ENCODE measurements at regions not wholly inside any gene's neighbourhood (a gene's known extent, or its start where the extent isn't known, plus 50 kb on each side); places are given as distances from the start of the nearest gene placed in this dataset.

- H3K4me3 ChIP-seq (ENCODE audit: control extremely low read depth in 1 of 5, extremely low read depth in 1 of 5, insufficient read depth in 1 of 5, low read depth in 2 of 5, low read length in 4 of 5) = no peak overlapping the region
- no peak overlapping the region for H3K27ac Mint-ChIP-seq
- H3K27ac ChIP-seq (ENCODE audit: low read length in 2 of 2) = no peak overlapping the region
- no peaks in the 10 kb centered on the region for H3K79me2 ChIP-seq (ENCODE audit: control insufficient read depth, insufficient read depth, low read length)
- H3K27me3 Mint-ChIP-seq = no peaks in the 10 kb centered on the region
- no peak overlapping the region for H3K4me3 Mint-ChIP-seq
- TF ChIP-seq CTCF (IDR thresholded peaks at IDR 0.05) (no peak), EZH2 (IDR thresholded peaks at IDR 0.05; ENCODE audit: borderline replicate concordance, insufficient read depth, low read depth, low read length, poor library complexity, severe bottlenecking) (no peak)
- 92% methylated on average over 2 of the region's 3 CpGs for WGBS (ENCODE audit: insufficient coverage)
- ChIA-PET CTCF (interaction anchor here (0.6 kb wide), 1 partner anchor 1978 kb away, joined by 3 read pairs; no protein-coding TSS in a partner anchor), POLR2A (no interaction called here)
- peaks cover under 1% of the 10 kb centered on the region for H3K9me3 Mint-ChIP-seq (ENCODE audit: insufficient read depth)
- no peak overlapping the region for H2AFZ ChIP-seq (ENCODE audit: insufficient read depth, low read depth, low read length, poor library complexity, severe bottlenecking)
- ATAC-seq (ENCODE audit: low read depth) (no peak), DNase-seq (no peak)
- H3K9me3 ChIP-seq (ENCODE audit: control extremely low read depth in 1 of 3, control insufficient read depth in 2 of 3, insufficient read depth in 1 of 3, low read length in 2 of 3) = no peaks in the 10 kb centered on the region
- H3K4me1 Mint-ChIP-seq = no peaks in the 10 kb centered on the region
- no peaks in the 10 kb centered on the region for H4K20me1 ChIP-seq (ENCODE audit: control insufficient read depth, insufficient read depth, low read length, poor library complexity, severe bottlenecking)
- no peaks in the 10 kb centered on the region for H3K36me3 ChIP-seq (replicated peaks in 1 of 2; ENCODE audit: control extremely low read depth in 1 of 2, control insufficient read depth in 1 of 2, extremely low read depth in 1 of 2, insufficient read depth in 2 of 2, low read length in 1 of 2)
- no peak overlapping the region for H3K9ac ChIP-seq (ENCODE audit: low read length)
- H3K4me1 ChIP-seq (ENCODE audit: control insufficient read depth in 2 of 2, insufficient read depth in 2 of 2, low read length in 2 of 2) = no peaks in the 10 kb centered on the region
- intact Hi-C loops (cut with micrococcal nuclease) = no loop called here
- no peaks in the 10 kb centered on the region for H3K27me3 ChIP-seq (replicated peaks in 1 of 4; ENCODE audit: control extremely low read depth in 1 of 4, control insufficient read depth in 3 of 4, insufficient read depth in 4 of 4, low read length in 3 of 4)
- no peak overlapping the region for H3K4me2 ChIP-seq (replicated peaks; ENCODE audit: low read depth, low read length, poor library complexity, severe bottlenecking)
These were observed 227.5 kb downstream of the PRL start for GRCh38 chr6:22069306-22069800.

GRCh38 chr6:22071270-22072041 is 225.4 kb downstream of the PRL start:
- Histone ChIP-seq H3K36me3 (replicated peaks in 1 of 2; ENCODE audit: control extremely low read depth in 1 of 2, control insufficient read depth in 1 of 2, extremely low read depth in 1 of 2, insufficient read depth in 2 of 2, low read length in 1 of 2) (no peaks in the 10 kb centered on the region), H3K9me3 (ENCODE audit: control extremely low read depth in 1 of 3, control insufficient read depth in 2 of 3, insufficient read depth in 1 of 3, low read length in 2 of 3) (no peaks in the 10 kb centered on the region), H3K4me2 (replicated peaks; ENCODE audit: low read depth, low read length, poor library complexity, severe bottlenecking) (no peak overlapping the region), H3K4me3 (ENCODE audit: control extremely low read depth in 1 of 5, extremely low read depth in 1 of 5, insufficient read depth in 1 of 5, low read depth in 2 of 5, low read length in 4 of 5) (no peak overlapping the region), H2AFZ (ENCODE audit: insufficient read depth, low read depth, low read length, poor library complexity, severe bottlenecking) (no peak overlapping the region), H4K20me1 (ENCODE audit: control insufficient read depth, insufficient read depth, low read length, poor library complexity, severe bottlenecking) (no peaks in the 10 kb centered on the region), H3K79me2 (ENCODE audit: control insufficient read depth, insufficient read depth, low read length) (no peaks in the 10 kb centered on the region), H3K27ac (ENCODE audit: low read length in 2 of 2) (no peak overlapping the region), H3K9ac (ENCODE audit: low read length) (no peak overlapping the region), H3K4me1 (ENCODE audit: control insufficient read depth in 2 of 2, insufficient read depth in 2 of 2, low read length in 2 of 2) (no peaks in the 10 kb centered on the region), H3K27me3 (replicated peaks in 1 of 4; ENCODE audit: control extremely low read depth in 1 of 4, control insufficient read depth in 3 of 4, insufficient read depth in 4 of 4, low read length in 3 of 4) (no peaks in the 10 kb centered on the region)
- H3K4me1 Mint-ChIP-seq = no peaks in the 10 kb centered on the region
- DNase-seq (no peak), ATAC-seq (ENCODE audit: low read depth) (no peak)
- ChIA-PET POLR2A (no interaction called here), CTCF (no interaction called here)
- no peaks in the 10 kb centered on the region for H3K27me3 Mint-ChIP-seq
- intact Hi-C loops (cut with micrococcal nuclease) = no loop called here
- no peak for TF ChIP-seq EZH2 (IDR thresholded peaks at IDR 0.05; ENCODE audit: borderline replicate concordance, insufficient read depth, low read depth, low read length, poor library complexity, severe bottlenecking)
- no peak for TF ChIP-seq CTCF (IDR thresholded peaks at IDR 0.05)
- WGBS (ENCODE audit: insufficient coverage) = 28% methylated on average over 5 of the region's 8 CpGs
- H3K9me3 Mint-ChIP-seq (ENCODE audit: insufficient read depth) = peaks cover 3% of the 10 kb centered on the region
- H3K27ac Mint-ChIP-seq = no peak overlapping the region
- H3K4me3 Mint-ChIP-seq = no peak overlapping the region

Data from B cell (primary cell).